SU-DHL-6 (cell line): ENCODE measurements at regions not wholly inside any gene's neighbourhood (a gene's known extent, or its start where the extent isn't known, plus 50 kb on each side); places are given as distances from the start of the nearest gene placed in this dataset.

Source experiments
- H2AFZ ChIP-seq: fragments of 200-600 bp; sonication (generic); 2 replicates; pipeline ENCODE4 v1.6.1; 2014; ENCODE audit warnings: low read depth, mild to moderate bottlenecking, moderate library complexity, mixed read lengths, antibody characterized with exemption, low read length; ENCODE audit not compliant: severe bottlenecking
- H3F3A ChIP-seq: fragments of 200-600 bp; shearing (Covaris generic); 2 replicates; pipeline ENCODE4 v1.6.0; 2016; ENCODE audit warnings: antibody characterized with exemption, mild to moderate bottlenecking; ENCODE audit not compliant: insufficient read depth
- H3K27ac ChIP-seq: fragments of 200-600 bp; sonication (generic); 2 replicates; pipeline ENCODE4 v1.5.1; 2016; ENCODE audit warnings: low read depth, mild to moderate bottlenecking, low read length, moderate library complexity, mixed read lengths
- H3K27me3 ChIP-seq: fragments of 200-600 bp; sonication (generic), shearing (Covaris generic); 2 replicates; pipeline ENCODE4 v1.6.0; 2014; ENCODE audit warnings: mild to moderate bottlenecking, low read length
- H3K36me3 ChIP-seq: fragments of 200-600 bp; sonication (generic); 2 replicates; pipeline ENCODE4 v1.6.1; 2014; ENCODE audit warnings: mild to moderate bottlenecking, low read length, mixed read lengths
- H3K4me2 ChIP-seq: fragments of 300-600, 200-600 bp; shearing (Covaris generic), sonication (generic); 2 replicates; pipeline ENCODE4 v1.6.0; 2014; ENCODE audit warnings: low read length, low read depth, mild to moderate bottlenecking; ENCODE audit not compliant: poor library complexity, severe bottlenecking
- H3K4me3 ChIP-seq: fragments of 200-600 bp; sonication (generic); 2 replicates; pipeline ENCODE4 v1.5.1; 2014; ENCODE audit warnings: antibody characterized with exemption, low read length, mild to moderate bottlenecking, mixed read lengths; ENCODE audit not compliant: insufficient read depth, poor library complexity, severe bottlenecking
- H3K79me2 ChIP-seq: fragments of 200-600 bp; sonication (generic); 2 replicates; pipeline ENCODE4 v1.6.1; 2014; ENCODE audit warnings: mild to moderate bottlenecking, low read length, moderate library complexity; ENCODE audit not compliant: insufficient read depth
- H3K9ac ChIP-seq: fragments of 200-600 bp; sonication (generic); 2 replicates; pipeline ENCODE4 v1.7.0; 2014; ENCODE audit warnings: mild to moderate bottlenecking, low read length
- H3K9me2 ChIP-seq: fragments of 200-600 bp; sonication (generic); replicated peaks from 2 replicates; pipeline ENCODE4 v1.6.1; 2014; ENCODE audit warnings: low read length; ENCODE audit not compliant: insufficient read depth
- H3K9me3 ChIP-seq: fragments of 200-600 bp; sonication (generic); 2 replicates; pipeline ENCODE4 v1.6.1; 2014; ENCODE audit warnings: low read length, mixed read lengths; ENCODE audit not compliant: insufficient read depth
- H4K20me1 ChIP-seq: fragments of 200-600 bp; sonication (generic); 2 replicates; pipeline ENCODE4 v1.6.1; 2014; ENCODE audit warnings: low read depth, mild to moderate bottlenecking, antibody characterized with exemption, low read length, moderate library complexity, mixed read lengths
- CTCF ChIP-seq: fragments of 200-600 bp; sonication (generic); IDR thresholded peaks from one replicate; pipeline ENCODE4 v1.5.1; 2017; ENCODE audit warnings: antibody characterized with exemption, mild to moderate bottlenecking, low read length, moderate library complexity; ENCODE audit not compliant: insufficient read depth, poor library complexity, severe bottlenecking
- EZH2phosphoT487 ChIP-seq: fragments of 200-600 bp; sonication (generic), shearing (Covaris generic); conservative IDR thresholded peaks from 2 replicates; pipeline ENCODE4 v1.6.1; 2018; ENCODE audit warnings: mild to moderate bottlenecking, antibody characterized with exemption, low read length, moderate library complexity, mixed read lengths

GRCh38 chr7:132049462-132050304 lies 493.3 kb upstream of the PODXL start:
- H3K4me3 ChIP-seq, result no peak overlapping the region
- no peaks in the 10 kb centered on the region for H3K79me2 ChIP-seq
- H3K27ac ChIP-seq, result no peak overlapping the region
- H3K9ac ChIP-seq, result no peak overlapping the region
- no peaks in the 10 kb centered on the region for H3K9me3 ChIP-seq
- H2AFZ ChIP-seq, result no peak overlapping the region
- H3F3A ChIP-seq, result no peaks in the 10 kb centered on the region
- H3K27me3 ChIP-seq, result no peaks in the 10 kb centered on the region
- H3K4me2 ChIP-seq, result no peak overlapping the region
- H3K9me2 ChIP-seq, result no peaks in the 10 kb centered on the region
- no peaks in the 10 kb centered on the region for H4K20me1 ChIP-seq
- TF ChIP-seq CTCF (peak; percentile 65), EZH2phosphoT487 (no peak)
- no peaks in the 10 kb centered on the region for H3K36me3 ChIP-seq

- Histone ChIP-seq H2AFZ (no peak overlapping the region), H3K4me2 (no peak overlapping the region), H3F3A (no peaks in the 10 kb centered on the region), H3K9me3 (no peaks in the 10 kb centered on the region), H3K79me2 (no peaks in the 10 kb centered on the region), H4K20me1 (no peaks in the 10 kb centered on the region), H3K9ac (no peak overlapping the region), H3K4me3 (no peak overlapping the region), H3K27ac (no peak overlapping the region), H3K9me2 (no peaks in the 10 kb centered on the region), H3K36me3 (no peaks in the 10 kb centered on the region), H3K27me3 (no peaks in the 10 kb centered on the region)
- TF ChIP-seq EZH2phosphoT487, result no peak
- TF ChIP-seq CTCF, result no peak
Observed at GRCh38 chr7:132045481-132045980, 489.1 kb upstream of the PODXL start.

- Histone ChIP-seq H2AFZ (no peak overlapping the region), H4K20me1 (no peaks in the 10 kb centered on the region), H3K36me3 (no peaks in the 10 kb centered on the region), H3K27me3 (no peaks in the 10 kb centered on the region), H3K9me2 (no peaks in the 10 kb centered on the region), H3K4me3 (no peak overlapping the region), H3K9me3 (no peaks in the 10 kb centered on the region), H3K4me2 (no peak overlapping the region), H3K27ac (no peak overlapping the region), H3K9ac (no peak overlapping the region), H3F3A (no peaks in the 10 kb centered on the region), H3K79me2 (no peaks in the 10 kb centered on the region)
- no peak for TF ChIP-seq EZH2phosphoT487
- TF ChIP-seq CTCF, result no peak
Observed at GRCh38 chr7:132045002-132045401, 488.6 kb upstream of the PODXL start.
